NCI-H2171 (cell line): ENCODE measurements at regions not wholly inside any gene's neighbourhood (a gene's known extent, or its start where the extent isn't known, plus 50 kb on each side); places are given as distances from the start of the nearest gene placed in this dataset.

Experiments
- DNase-seq: peaks from one replicate; lab custom pipeline; 2025; lab: John Stamatoyannopoulos, UW

DNA sequence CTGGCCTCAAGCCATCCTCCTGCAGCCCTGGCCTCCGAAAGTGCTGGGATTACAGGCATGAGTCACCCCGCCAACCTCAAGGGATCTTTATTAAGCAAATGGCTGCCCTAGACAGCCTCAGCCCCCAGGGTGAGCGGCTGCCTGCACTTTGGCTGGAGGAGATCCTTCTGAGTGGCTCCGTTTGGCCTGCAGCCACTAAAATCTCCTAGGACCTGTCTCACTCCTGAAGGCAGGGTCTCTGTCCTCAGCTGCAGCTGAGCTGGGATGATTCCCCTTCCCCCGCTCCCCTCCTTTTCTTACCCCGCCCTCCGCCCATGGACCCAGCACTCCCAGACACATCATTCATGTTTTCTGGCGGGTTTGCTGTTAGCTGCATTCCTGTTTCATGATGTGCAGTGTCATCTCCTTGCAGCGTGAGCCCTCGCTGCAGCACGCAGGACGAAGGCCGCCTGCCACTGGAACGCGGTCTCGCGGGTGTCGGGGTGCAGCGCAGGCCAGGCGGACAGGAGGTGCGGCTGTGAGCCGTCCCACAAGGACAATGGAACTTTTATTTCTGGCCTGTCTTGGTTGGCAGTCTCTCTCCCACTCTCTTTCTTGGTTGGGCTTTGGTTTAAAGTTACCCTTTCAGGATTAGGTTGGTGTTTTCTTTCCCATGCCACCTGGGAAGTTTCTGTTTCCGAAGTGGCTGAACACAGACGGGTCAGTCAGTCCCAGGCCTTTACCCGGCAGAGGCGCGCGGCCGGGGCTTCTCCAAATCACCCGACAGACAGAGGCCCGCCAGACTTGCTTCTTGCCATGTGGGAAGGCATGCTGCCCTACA is 137.1 kb downstream of the FOXD1 start:
- no peak for DNase-seq

DNA sequence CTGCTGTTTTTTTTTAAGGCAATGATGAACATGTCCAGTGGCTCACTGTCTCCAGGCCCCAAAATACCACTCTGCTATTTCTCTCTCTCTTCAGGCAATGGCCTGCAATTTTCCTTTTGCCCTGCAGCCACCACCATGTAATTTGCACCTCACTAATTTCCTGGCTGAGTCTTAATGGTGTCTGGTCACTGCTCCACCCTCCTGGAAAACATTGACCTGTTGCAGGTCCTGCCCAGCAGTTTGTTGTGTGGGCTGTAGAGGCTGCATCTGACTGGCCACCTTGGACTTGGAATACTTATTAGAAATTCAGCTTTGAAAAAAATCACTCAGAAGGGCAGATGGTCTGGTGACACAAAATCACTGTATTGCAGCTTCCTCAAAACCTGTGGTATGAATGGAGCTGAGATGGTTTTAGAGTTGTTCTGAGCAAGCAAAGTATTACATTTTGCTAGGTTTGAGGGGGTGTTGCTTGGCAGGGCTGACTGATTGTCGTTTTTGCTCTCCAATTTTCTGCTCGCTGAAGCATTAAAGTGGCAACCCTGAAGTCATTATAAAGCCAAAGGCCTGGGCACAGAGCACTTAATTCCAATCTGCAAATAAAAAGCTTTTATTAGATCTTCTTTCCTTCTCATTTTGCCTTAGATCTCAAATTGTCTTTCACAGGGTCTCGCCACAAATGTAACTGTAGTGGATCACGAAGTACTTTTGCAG is 134.8 kb downstream of the TMEM174 start:
- no peak for DNase-seq

DNA sequence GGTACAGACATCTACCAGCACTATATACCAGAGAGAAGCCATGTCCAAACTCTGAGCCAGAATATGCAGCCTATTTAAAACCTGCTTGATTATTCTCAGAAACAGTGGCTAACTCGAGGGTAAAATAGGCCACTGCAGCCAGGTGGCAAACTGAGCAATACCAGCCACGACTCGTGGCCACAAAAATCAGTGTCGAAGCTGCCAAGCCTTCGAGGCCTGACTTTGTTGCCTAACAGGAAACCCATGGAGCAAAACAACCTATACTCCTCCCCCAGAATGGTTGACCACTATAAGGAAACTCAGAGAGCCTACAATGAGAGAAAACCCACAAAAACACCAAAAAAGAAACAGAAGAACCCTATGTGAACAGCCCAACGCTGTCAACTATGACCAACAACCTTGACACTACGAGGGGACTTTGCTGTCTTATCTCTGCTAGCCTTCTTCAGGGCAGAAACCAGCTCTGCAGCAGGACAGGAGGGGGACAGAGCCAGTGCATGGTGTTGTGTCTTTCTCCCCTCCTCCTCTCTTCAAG is 133.8 kb downstream of the TMEM174 start:
- no peak for DNase-seq

DNA sequence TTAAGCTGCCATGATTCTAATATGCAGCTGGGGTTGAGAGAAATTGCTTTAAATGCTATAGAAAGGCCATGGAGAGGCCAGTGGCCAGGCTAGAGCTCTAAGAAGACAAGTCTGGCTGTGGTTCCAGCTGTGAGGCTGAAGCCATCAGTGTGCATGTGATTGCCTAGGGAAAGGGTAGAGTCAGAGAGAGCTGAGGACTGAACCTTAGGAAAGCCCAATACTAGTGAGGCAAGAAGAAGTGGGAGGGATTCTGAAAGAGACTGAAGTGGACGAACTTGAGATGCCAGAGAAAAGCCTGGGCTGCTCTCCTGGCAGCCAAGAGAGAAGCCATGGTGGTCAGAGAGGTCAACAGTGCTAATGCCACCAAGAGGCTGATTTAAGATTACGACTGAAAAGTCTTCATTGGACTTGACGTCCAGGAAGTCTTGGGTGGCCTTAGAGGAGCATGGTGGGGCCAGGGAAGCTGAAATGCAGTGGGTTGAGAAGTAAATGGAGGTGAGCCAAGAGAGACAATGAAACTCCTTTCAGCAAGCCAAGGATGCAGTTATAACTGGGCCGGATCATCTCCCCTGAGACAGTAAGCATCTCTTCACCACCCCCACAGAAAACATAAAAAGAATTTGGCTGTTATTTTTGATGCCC is 133.2 kb downstream of the TMEM174 start:
- DNase-seq, result no peak

DNA sequence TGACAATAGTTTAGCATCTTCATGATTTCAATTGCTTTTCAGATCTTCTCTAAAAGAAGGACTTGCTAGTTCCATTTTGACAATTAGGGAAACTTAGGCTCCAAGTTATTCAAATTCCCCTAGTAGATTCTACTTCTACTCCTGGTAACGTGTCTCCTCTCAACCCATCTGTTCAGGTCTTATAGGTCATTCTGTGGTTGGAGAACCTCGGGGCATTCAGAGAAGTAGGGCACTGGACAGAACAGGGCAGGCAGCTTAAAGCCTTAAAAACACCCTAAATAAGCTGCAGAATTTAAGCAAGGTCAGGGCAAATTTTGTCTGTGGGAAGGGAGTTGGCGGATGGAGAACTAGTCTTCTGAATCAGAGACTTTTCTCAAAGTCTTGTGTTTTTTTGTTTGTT is 132.4 kb downstream of the TMEM174 start:
- DNase-seq, result no peak

DNA sequence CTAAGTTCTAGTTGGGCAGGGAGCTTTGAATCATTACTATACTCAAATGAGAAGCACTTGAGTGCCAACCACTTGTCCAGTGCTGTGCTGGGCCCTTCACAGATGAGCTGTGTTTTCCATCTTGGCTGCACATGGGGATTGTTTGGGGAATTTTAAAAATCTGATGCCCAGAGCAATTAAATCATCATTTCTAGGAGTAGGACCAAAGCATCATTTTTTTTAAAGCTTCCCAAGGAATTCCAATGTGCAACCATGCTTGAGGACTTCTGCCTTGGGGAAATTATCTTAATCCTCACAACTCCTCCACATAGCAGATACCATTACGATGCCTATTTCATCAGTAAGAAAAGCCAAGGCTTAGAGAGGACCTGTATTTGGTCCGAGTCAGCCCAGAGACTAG is 131.4 kb downstream of the TMEM174 start:
- DNase-seq, result no peak

DNA sequence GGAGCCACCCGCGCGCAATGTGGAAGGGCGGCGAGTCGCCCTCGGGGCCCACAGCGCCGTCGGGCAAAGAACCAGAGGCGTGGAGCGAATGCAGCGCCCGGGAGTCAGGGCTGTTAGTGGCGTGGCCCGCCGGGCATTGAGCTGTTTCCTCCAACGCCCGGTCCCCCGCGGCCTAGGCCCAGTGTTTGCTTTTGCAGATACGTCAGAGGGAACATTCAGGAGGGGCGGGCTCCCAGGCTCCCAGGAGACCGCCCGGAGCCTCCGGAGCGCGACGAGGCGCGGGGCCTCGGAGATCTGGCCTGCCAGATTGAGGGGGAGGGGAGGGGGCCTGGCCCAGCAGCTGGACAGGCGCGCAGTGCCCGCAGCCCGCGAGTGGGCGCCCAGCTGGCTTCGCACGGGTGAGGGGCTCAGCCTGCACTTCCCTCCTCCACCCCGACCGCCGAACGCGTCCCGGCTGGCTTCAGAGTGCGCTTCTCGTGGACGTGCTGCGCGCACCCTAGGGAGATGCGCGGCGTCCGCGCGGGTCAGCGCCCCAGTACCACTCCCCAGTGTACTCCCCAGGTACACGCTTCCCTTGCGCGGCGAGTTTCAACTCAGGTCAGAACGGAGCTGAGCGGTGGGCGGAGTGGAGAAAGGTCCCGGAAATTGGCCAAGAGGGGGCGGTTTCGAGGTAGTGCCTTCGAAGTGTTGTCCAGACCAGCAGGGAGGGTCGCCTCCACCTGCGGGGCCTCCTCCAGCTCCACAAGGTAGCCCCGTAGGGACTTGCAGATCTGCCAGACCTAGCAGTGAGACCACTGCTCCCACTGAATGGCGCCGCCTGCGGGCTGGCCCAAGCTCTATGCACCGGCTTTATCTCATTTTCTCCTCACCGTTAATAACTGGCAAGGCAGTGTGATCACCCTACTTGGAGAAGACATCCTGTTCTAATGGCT is 130.4 kb downstream of the TMEM174 start:
- no peak for DNase-seq

DNA sequence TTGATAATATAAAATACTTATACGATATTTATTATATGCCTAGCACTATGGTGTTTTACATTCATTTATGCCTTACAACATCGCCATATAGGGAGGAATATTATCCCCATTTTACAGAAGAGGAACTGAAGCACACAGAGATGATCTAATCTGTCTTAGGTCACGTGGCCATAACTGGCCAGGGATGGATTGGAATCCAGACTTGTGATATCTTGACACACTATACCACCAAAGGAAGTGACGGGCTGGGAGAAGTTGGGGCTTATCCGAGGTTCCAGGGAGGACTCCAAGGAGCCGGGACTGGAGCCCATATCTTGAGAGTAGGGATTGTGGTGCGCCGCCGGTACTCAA is 129.8 kb downstream of the TMEM174 start:
- no peak for DNase-seq

DNA sequence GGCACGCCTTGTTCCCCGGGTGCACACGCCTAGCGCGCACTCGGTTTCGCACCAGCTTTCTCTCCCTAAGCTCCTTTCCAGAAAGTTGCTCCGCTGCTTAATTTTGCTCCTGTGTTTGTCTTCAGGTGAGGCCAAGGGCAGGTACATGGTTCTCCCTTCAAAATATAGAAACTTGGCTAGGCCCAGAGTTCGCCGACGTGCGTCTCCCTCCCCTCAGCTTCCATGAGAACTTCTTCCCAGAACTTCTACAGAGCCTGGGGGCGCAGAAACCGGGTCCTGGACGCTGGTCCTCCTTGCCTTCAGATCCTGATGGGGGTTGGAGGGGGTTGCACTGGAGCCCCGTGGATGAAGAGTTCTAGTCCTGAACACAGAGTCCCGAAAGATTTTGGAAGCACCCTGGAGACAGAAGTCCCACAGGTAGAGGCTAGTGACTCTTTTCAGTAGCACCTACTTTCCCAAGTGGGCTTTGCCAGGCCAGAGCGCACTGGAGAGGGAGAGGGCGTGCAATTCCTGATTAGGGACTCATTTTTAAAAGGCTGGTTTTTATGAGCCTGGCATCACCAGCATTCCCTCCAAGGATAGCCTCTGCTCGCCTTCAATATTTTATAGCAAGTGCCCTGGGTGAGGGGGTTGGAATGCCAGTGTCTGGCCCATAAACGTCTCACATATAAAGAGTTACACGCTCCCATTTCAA is 128.4 kb downstream of the TMEM174 start:
- DNase-seq, result no peak

DNA sequence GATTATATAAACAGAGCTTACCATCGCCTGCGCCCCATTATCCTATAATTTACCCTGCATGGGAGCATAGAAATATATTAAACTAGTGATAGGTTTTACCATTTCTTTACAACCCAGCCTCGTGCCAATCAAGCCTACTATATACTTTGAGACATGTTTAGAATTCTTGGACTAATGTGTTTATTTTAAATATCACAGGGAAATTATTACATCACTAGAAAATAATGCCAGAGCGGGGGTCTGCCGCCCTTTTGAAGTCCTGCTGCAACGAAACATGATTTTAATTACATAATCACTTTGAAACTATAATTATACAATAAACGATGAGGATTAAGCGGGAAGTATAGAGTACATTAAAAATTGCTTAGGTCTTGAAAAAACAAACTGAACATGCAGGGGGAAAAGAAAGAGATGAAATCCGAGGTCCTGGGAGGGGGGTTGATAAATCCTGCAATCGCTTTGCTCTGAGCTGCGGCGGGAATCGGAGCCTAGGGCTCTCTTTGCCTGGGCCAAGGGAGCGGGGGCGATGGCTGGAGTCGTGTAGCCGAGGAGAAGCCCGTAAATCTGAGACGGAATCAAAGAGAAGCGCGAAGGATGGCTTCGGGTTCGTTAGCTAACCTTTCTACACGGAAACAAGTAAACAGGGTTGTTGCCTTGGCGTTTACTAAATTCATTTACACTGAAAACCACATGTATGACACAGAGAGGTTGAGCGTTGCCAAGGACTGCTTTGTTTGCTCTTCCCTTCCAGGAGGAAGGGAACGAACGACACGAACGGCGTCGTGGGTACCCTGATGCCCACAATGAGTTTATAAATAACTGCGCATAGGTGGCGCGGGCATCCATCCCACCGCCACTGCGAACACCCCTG is 127.6 kb downstream of the TMEM174 start:
- DNase-seq, result no peak

DNA sequence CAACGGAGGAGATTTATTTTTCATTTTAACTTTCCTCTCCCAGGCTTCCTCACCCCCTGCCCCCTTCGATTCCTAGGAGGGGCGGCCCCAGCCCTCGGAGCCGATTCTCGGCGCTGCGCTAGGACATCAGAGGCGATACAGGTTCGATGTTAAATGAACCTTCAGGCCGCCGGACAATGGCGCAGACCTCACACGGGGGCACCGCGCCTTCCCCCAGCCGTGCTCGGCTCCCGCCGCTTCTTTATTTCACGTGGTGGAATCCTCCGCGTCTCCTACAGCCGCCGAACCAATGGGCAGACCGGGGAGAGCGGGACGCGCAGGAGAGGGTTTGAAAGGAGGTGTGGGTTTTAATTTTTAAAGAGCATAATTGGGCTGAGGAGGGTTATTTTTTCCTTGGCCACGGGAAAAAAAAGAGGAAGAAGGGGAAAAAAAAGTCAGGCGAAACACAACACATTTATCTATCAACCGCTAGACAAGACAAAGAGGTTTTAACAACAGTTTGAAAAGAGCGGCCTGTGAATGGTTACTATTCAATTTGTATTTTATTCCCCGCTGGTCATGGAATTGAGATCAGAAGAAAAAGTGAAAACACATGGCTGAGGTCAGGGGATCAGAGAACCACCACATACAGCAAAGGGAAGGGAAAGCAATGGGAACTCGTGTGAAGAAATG is 126.8 kb downstream of the TMEM174 start:
- DNase-seq, result no peak

DNA sequence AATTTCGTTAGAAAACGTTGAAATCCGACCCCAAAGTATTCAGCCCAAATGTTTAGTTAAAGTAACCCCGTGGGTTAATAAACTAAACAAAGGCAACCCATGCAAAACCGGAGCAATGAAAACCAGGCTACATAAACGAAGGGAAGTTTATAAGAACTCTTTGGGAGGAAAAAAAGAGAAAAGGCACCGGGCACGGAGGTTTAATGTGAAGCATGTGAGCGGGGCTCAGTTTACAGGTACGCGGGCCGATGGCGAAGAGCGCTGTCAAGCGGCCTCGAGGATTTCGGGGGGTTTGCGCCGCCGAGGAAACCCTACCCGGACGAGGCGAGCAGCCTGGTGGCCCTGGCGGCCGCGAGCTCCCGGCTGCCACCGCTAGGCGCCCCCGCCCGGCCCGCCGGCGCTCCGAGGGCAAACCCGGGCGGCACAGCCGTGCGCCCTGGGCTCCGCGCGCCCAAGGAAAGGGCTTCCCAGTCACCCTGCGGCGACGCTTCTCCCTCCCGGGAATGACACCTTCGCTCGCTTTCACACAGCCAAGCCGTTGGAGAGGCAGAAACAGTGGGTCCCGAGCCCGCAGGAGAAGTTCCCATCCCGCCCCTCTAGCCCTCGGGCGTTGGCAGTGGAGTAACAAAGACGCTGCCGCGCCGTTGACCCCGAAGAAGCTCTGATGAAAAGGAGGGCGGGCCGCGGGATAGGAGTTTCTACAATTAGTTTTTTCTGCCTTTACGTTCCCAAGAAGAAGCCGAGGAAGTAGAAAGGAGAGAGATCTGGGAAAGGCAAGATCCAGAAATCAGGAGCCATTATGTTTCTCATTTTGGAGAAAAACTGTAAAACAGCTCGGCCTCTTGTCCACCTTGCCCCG is 126.0 kb downstream of the TMEM174 start:
- no peak for DNase-seq

DNA sequence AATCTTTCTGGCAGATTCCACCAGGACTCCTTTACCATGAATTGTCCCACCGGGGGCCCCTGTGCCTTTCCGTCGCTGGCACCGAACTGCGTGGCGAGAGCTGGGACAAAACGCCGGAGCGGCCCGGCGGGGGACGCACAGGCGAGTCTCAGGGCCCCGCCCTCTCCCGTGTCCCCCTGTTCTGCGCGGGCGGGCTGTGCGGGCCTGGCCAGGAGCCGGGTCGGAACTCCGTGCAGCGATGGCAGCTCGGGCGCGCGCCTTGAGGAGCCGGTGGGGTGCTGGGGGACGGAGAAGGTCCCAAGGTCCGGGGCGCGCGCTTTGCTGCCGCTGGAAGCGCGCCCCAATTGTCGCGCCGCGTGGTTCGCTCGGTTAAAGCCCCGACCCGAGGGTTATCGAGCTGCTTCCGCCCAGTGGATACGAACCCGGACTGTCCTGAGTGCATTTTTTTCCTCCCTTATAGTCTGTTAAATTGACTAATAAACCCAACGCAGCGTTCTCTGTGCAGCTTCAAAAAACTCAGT is 125.3 kb downstream of the TMEM174 start:
- no peak for DNase-seq

DNA sequence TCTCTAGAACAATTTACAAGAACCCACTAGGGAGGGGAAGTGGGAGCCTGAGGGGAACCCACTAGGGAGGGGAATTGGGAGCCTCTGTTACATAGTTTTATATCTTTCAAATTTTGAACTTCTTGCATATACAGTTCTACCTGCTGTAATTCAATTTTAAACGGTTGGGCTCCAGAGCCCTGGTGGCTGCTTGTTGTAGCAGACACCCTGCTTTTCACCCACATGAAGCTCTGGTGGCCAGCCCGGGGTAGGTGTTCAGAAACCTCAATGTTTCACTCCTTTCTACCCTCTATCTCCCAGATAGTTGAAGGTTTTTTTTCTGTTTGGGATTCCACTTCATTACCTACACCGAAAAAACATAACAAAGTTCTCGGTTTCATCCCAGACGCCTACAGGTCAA is 124.4 kb downstream of the TMEM174 start:
- no peak for DNase-seq

DNA sequence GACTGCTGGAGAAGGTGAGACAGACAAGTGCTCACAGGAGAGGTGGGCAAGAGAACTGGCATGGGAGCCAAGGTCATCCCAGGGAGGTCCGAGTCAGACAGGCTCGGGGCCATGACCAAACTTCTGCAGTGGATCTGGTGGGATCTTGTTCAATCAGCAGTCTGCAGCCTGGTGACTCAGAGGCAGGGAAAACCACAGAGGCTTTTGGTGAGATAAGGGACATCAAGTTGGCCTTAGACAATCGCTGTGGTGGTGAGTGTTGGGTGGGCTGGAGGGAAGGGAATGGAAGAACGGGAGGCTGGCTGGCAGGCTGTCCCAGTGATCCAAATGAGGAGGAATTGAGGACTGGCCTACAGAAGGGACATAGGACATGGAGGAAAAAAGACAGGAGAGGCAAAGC is 123.8 kb downstream of the TMEM174 start:
- no peak for DNase-seq

DNA sequence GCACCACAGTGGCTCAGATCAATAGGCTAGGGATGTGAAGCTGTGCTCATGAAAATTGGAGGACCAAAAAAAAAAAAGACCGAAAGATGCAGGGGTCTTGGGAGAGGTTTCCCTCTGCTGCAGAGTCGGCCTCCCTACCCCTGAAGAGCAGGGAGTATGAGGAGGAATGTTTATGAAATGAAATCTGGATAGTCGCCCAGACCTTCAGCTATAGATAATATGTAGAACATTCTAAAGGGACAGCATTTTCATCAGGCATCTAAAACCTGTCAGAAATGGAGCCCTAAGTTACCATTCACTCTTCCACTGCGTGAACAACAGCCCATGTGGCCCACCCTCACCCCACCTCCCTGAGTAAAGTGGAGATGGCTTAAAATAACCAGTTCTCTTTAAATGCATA is 122.9 kb downstream of the TMEM174 start:
- no peak for DNase-seq

DNA sequence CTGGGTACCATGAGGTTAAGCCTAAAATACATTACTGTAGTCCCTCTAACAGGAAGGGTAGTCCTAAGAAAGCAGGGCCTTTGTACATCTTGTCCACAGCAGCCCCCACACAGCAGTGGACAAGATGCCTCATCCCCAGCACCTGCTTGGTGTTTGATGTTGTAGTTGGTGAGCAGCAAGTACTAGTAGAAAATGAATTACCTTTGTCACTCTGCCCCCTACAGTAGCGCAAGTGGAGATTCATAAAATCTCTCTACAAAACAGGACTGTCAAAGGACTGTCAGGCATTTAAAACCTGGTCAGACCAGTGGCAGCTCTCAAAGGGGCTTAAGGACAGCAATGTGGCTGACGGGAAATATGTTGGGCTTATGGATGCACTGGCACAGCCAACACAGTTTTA is 122.5 kb downstream of the TMEM174 start:
- DNase-seq, result no peak

DNA sequence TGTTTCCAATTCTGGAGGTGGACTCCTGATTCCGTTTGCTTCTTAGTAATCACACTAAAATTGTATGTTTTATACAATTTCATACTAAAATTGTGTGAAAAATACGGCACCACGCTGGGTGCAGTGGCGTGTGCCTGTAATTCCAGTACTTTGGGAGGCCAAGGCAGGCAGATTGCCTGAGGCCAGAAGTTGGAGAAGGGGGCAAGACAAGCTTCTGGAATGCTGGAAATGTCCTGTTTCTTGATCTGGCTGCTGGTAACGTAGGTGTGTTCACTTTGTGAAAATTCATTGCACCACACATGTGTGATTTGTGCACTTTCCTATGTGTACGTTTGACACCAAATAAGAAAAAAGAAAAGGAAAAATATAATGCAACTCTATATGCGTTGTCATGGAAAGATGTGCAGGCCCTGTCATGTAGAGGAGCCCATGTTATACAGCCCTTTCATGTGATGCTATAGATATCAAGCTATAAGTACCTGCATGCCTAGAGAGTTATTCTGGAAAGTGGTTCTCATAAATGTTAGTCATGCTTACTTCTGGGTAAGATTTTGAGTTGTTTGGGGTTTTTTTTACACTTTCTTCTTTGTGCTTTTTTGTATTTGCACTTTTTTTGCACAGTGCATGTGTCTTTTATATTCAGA is 119.9 kb downstream of the TMEM174 start:
- no peak for DNase-seq
